HCT116 (cell line): ENCODE measurements at regions not wholly inside any gene's neighbourhood (a gene's known extent, or its start where the extent isn't known, plus 50 kb on each side); places are given as distances from the start of the nearest gene placed in this dataset.

Experiments used
- ZNF274 ChIP-seq: fragments of 200-500 bp; sonication (Bioruptor generic); IDR thresholded peaks from 2 replicates; pipeline ENCODE4 v1.6.1; 2014; ENCODE audit warnings: mild to moderate bottlenecking, low read depth, low read length, inconsistent platforms
- TF ChIP-seq, protein P1 (sequence below): IDR thresholded peaks from 2 replicates; pipeline ENCODE4 v1.6.1; 2012

- no peak for TF ChIP-seq ZNF274
- TF ChIP-seq, protein P1, sequence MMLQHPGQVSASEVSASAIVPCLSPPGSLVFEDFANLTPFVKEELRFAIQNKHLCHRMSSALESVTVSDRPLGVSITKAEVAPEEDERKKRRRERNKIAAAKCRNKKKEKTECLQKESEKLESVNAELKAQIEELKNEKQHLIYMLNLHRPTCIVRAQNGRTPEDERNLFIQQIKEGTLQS: no peak
Observed at GRCh38 chr18:55735969-55736368, 148.0 kb upstream of the TCF4 start.
